ENCODE measurements at regions not wholly inside any gene's neighbourhood (a gene's known extent, or its start where the extent isn't known, plus 50 kb on each side); places are given as distances from the start of the nearest gene placed in this dataset.

DNA sequence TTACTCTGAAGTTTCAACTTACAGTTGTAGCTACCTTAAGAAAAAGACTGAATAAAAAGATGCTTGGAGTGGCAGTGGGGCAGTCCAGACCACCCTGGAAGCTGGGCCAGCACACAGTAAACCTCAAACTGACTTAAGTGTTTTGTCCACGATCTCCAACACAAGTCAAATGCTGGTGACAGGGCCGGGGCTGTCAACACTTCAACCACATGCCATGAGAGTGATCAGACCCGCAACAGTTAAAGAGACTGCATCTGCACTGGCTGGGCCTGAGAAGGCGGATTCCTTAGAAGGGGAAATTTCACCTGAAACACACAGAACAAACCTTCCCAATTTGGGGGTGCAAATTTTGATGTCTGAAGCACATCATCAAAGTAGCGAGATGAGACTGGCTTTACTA, 223.5 kb upstream of the CAND1 start:
- Histone ChIP-seq H3K9ac (ENCODE audit: insufficient read depth, low read depth, low read length) (no peak overlapping the region), H3K4me3 (replicated peaks in 1 of 3; ENCODE audit: insufficient read depth in 1 of 3, low read depth in 2 of 3, low read length in 3 of 3) (no peak overlapping the region), H3K27ac (ENCODE audit: extremely low read length, insufficient read depth, low read length) (no peak overlapping the region), H3K4me1 (ENCODE audit: insufficient read depth, low read length) (no peaks in the 10 kb centered on the region), H3K9me3 (ENCODE audit: low read length) (no peaks in the 10 kb centered on the region), H3K27me3 (ENCODE audit: control insufficient read depth in 1 of 2, insufficient read depth in 2 of 2, low read length in 2 of 2) (no peaks in the 10 kb centered on the region), H3K79me2 (ENCODE audit: insufficient read depth, low read length) (no peaks in the 10 kb centered on the region), H4K20me1 (ENCODE audit: insufficient read depth, low read length) (no peaks in the 10 kb centered on the region), H3K36me3 (replicated peaks in 1 of 2; ENCODE audit: control insufficient read depth in 1 of 2, insufficient read depth in 2 of 2, low read length in 2 of 2) (no peaks in the 10 kb centered on the region), H3K4me2 (ENCODE audit: low read depth, low read length) (no peak overlapping the region), H2AFZ (ENCODE audit: low read length) (no peak overlapping the region)
- 48% methylated on average over 4 of the region's 5 CpGs for WGBS (ENCODE audit: low lambda C conversion rate)
- in situ Hi-C loops (cut with HindIII; ENCODE audit: extremely low pct_ligation_motif_present, low pct_unique_long_range_greater_than_20kb) (no loop called here), intact Hi-C loops (cut with micrococcal nuclease; ENCODE audit: unreplicated experiment) (no loop called here)
- ChIA-PET CTCF (ENCODE audit: low intra/inter-chr PET ratio, low total read pairs) (no interaction called here), POLR2A (no interaction called here)
- no peak for FAIRE-seq
- DNase-seq (ENCODE audit: low spot score): no peak
- no TSS peak for BruUV-seq (replicated peaks)
- ATAC-seq: no peak
- TF ChIP-seq, protein P1, sequence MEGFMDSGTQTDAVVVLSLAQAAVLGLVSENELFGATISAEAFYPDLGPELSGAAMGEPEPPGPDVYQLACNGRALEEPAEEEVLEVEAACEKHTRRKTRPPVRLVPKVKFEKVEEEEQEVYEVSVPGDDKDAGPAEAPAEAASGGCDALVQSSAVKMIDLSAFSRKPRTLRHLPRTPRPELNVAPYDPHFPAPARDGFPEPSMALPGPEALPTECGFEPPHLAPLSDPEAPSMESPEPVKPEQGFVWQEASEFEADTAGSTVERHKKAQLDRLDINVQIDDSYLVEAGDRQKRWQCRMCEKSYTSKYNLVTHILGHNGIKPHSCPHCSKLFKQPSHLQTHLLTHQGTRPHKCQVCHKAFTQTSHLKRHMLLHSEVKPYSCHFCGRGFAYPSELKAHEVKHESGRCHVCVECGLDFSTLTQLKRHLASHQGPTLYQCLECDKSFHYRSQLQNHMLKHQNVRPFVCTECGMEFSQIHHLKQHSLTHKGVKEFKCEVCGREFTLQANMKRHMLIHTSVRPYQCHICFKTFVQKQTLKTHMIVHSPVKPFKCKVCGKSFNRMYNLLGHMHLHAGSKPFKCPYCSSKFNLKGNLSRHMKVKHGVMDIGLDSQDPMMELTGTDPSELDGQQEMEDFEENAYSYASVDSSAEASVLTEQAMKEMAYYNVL (CRISPR knock-in tag; IDR thresholded peaks at IDR 0.05; ENCODE audit: borderline replicate concordance): no peak
- TF ChIP-seq, protein P2, sequence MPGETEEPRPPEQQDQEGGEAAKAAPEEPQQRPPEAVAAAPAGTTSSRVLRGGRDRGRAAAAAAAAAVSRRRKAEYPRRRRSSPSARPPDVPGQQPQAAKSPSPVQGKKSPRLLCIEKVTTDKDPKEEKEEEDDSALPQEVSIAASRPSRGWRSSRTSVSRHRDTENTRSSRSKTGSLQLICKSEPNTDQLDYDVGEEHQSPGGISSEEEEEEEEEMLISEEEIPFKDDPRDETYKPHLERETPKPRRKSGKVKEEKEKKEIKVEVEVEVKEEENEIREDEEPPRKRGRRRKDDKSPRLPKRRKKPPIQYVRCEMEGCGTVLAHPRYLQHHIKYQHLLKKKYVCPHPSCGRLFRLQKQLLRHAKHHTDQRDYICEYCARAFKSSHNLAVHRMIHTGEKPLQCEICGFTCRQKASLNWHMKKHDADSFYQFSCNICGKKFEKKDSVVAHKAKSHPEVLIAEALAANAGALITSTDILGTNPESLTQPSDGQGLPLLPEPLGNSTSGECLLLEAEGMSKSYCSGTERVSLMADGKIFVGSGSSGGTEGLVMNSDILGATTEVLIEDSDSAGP (CRISPR knock-in tag; IDR thresholded peaks at IDR 0.05; ENCODE audit: borderline replicate concordance): no peak
- TF ChIP-seq, protein P3, sequence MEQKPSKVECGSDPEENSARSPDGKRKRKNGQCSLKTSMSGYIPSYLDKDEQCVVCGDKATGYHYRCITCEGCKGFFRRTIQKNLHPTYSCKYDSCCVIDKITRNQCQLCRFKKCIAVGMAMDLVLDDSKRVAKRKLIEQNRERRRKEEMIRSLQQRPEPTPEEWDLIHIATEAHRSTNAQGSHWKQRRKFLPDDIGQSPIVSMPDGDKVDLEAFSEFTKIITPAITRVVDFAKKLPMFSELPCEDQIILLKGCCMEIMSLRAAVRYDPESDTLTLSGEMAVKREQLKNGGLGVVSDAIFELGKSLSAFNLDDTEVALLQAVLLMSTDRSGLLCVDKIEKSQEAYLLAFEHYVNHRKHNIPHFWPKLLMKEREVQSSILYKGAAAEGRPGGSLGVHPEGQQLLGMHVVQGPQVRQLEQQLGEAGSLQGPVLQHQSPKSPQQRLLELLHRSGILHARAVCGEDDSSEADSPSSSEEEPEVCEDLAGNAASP (CRISPR knock-in tag; IDR thresholded peaks at IDR 0.05; ENCODE audit: borderline replicate concordance): no peak
- TF ChIP-seq ETV5 (CRISPR knock-in tag; IDR thresholded peaks at IDR 0.05; ENCODE audit: borderline replicate concordance): no peak
- no peak for TF ChIP-seq ZNF614 (CRISPR knock-in tag; IDR thresholded peaks at IDR 0.05; ENCODE audit: borderline replicate concordance)
- no peak for TF ChIP-seq ARNT2 (CRISPR knock-in tag; IDR thresholded peaks at IDR 0.05; ENCODE audit: low read depth)
- no peak for TF ChIP-seq ZNF563 (CRISPR knock-in tag; IDR thresholded peaks at IDR 0.05)
- TF ChIP-seq HNRNPL (IDR thresholded peaks at IDR 0.05; ENCODE audit: low read depth, low read length): no peak
- TF ChIP-seq, protein P4, sequence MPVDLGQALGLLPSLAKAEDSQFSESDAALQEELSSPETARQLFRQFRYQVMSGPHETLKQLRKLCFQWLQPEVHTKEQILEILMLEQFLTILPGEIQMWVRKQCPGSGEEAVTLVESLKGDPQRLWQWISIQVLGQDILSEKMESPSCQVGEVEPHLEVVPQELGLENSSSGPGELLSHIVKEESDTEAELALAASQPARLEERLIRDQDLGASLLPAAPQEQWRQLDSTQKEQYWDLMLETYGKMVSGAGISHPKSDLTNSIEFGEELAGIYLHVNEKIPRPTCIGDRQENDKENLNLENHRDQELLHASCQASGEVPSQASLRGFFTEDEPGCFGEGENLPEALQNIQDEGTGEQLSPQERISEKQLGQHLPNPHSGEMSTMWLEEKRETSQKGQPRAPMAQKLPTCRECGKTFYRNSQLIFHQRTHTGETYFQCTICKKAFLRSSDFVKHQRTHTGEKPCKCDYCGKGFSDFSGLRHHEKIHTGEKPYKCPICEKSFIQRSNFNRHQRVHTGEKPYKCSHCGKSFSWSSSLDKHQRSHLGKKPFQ (CRISPR knock-in tag; IDR thresholded peaks at IDR 0.05; ENCODE audit: insufficient replicate concordance): no peak
- TF ChIP-seq ZNF282 (IDR thresholded peaks at IDR 0.05; ENCODE audit: partially characterized antibody): no peak
- TF ChIP-seq, protein P5, sequence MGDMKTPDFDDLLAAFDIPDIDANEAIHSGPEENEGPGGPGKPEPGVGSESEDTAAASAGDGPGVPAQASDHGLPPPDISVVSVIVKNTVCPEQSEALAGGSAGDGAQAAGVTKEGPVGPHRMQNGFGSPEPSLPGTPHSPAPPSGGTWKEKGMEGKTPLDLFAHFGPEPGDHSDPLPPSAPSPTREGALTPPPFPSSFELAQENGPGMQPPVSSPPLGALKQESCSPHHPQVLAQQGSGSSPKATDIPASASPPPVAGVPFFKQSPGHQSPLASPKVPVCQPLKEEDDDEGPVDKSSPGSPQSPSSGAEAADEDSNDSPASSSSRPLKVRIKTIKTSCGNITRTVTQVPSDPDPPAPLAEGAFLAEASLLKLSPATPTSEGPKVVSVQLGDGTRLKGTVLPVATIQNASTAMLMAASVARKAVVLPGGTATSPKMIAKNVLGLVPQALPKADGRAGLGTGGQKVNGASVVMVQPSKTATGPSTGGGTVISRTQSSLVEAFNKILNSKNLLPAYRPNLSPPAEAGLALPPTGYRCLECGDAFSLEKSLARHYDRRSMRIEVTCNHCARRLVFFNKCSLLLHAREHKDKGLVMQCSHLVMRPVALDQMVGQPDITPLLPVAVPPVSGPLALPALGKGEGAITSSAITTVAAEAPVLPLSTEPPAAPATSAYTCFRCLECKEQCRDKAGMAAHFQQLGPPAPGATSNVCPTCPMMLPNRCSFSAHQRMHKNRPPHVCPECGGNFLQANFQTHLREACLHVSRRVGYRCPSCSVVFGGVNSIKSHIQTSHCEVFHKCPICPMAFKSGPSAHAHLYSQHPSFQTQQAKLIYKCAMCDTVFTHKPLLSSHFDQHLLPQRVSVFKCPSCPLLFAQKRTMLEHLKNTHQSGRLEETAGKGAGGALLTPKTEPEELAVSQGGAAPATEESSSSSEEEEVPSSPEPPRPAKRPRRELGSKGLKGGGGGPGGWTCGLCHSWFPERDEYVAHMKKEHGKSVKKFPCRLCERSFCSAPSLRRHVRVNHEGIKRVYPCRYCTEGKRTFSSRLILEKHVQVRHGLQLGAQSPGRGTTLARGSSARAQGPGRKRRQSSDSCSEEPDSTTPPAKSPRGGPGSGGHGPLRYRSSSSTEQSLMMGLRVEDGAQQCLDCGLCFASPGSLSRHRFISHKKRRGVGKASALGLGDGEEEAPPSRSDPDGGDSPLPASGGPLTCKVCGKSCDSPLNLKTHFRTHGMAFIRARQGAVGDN (CRISPR knock-in tag; IDR thresholded peaks at IDR 0.05): no peak
- TF ChIP-seq ZNF468 (CRISPR knock-in tag; IDR thresholded peaks at IDR 0.05): no peak
- TF ChIP-seq, protein P6, sequence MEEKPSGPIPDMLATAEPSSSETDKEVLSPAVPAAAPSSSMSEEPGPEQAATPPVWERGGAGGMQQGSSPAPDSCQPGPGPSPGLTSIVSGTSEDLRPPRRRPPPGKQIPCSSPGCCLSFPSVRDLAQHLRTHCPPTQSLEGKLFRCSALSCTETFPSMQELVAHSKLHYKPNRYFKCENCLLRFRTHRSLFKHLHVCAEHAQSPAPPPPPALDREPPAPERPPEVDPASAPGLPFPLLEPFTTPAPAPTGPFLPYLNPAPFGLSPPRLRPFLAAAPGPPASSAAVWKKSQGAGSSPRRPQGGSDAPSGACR (CRISPR knock-in tag; IDR thresholded peaks at IDR 0.05): no peak

Measured in HepG2 (cell line).